ENCODE measurements at regions not wholly inside any gene's neighbourhood (a gene's known extent, or its start where the extent isn't known, plus 50 kb on each side); places are given as distances from the start of the nearest gene placed in this dataset.

GRCh38 chr5:68405784-68406743 is 190.5 kb downstream of the PIK3R1 start:
- TF ChIP-seq TCF4 (CRISPR knock-in tag; IDR thresholded peaks at IDR 0.05; ENCODE audit: borderline replicate concordance), result no peak
- TF ChIP-seq ZNF70 (CRISPR knock-in tag; IDR thresholded peaks at IDR 0.05), result no peak
- no peak for TF ChIP-seq TSHZ2 (CRISPR knock-in tag; IDR thresholded peaks at IDR 0.05)
- TF ChIP-seq RARB (CRISPR knock-in tag; IDR thresholded peaks at IDR 0.05), result no peak
- TF ChIP-seq SNAI2 (CRISPR knock-in tag; IDR thresholded peaks at IDR 0.05), result no peak
- TF ChIP-seq PPARA (CRISPR knock-in tag; IDR thresholded peaks at IDR 0.05; ENCODE audit: borderline replicate concordance), result no peak
- TF ChIP-seq ARNTL (CRISPR knock-in tag; IDR thresholded peaks at IDR 0.05; ENCODE audit: borderline replicate concordance, low read depth), result no peak
- TF ChIP-seq ZFP3 (CRISPR knock-in tag; IDR thresholded peaks at IDR 0.05), result no peak
- TF ChIP-seq ZFP30 (CRISPR knock-in tag; IDR thresholded peaks at IDR 0.05), result no peak
- no peak for TF ChIP-seq ZC3H10 (CRISPR knock-in tag; IDR thresholded peaks at IDR 0.05)
- TF ChIP-seq ESRRG (CRISPR knock-in tag; IDR thresholded peaks at IDR 0.05), result no peak
- no peak for TF ChIP-seq ZNF8 (CRISPR knock-in tag; IDR thresholded peaks at IDR 0.05)

Data from SK-N-SH treated with all-trans-retinoic acid at 6 μM for 48 hours (cell line).